Right lobe of liver (tissue), 4 donors: ENCODE measurements at regions not wholly inside any gene's neighbourhood (a gene's known extent, or its start where the extent isn't known, plus 50 kb on each side); places are given as distances from the start of the nearest gene placed in this dataset.

Experiments used
- CTCF ChIP-seq, 4 donors: fragments of 200-600 bp in 3 of 4; fragments of 450-650 bp in 1 of 4; IDR thresholded peaks; one replicate each; pipeline versions ENCODE4 v1.5.1 to v1.8.0; 2016 to 2022; ENCODE audit warnings: antibody characterized with exemption in 4 of 4, mild to moderate bottlenecking in 2 of 4
- POLR2A ChIP-seq: fragments of 450-650 bp; IDR thresholded peaks from one replicate; pipeline ENCODE4 v1.6.1; 2017; ENCODE audit warnings: antibody characterized with exemption, mild to moderate bottlenecking
- donor health status: DM: no; HTN: no; CAD: no.
- donor health status: DM: no; HTN: no; CAD: no.
- donor health status: DM: no; HTN: yes; CAD: no.

- TF ChIP-seq CTCF (IDR thresholded peaks at IDR 0.05) = no peak
- no peak for TF ChIP-seq POLR2A
These were observed 78.2 kb upstream of the EEF1E1 start for GRCh38 chr6:8180327-8181159.
